ENCODE measurements at regions not wholly inside any gene's neighbourhood (a gene's known extent, or its start where the extent isn't known, plus 50 kb on each side); places are given as distances from the start of the nearest gene placed in this dataset.

GRCh38 chr7:25854059-25854458 lies 297.9 kb upstream of the NFE2L3 start:
- TF ChIP-seq YY1 (IDR thresholded peaks at IDR 0.05; ENCODE audit: insufficient read depth, insufficient read length) (no peak), SUZ12 (IDR thresholded peaks at IDR 0.05; ENCODE audit: extremely low read depth, insufficient read depth, insufficient read length) (no peak)

All from NT2/D1 (cell line).